ENCODE measurements at regions not wholly inside any gene's neighbourhood (a gene's known extent, or its start where the extent isn't known, plus 50 kb on each side); places are given as distances from the start of the nearest gene placed in this dataset.
"Not testable (repeated sequence)": the region's sequence is repeated elsewhere in the genome, so short reads cannot be mapped to it uniquely, and the experiment has no call there.

- no peaks in the 10 kb centered on the region for H3K4me1 ChIP-seq
- no peak overlapping the region for H3K4me3 ChIP-seq
- H3K27ac ChIP-seq, result no peak overlapping the region
- TF ChIP-seq POLR2A (IDR thresholded peaks at IDR 0.05), result no peak
- TF ChIP-seq, protein P1, sequence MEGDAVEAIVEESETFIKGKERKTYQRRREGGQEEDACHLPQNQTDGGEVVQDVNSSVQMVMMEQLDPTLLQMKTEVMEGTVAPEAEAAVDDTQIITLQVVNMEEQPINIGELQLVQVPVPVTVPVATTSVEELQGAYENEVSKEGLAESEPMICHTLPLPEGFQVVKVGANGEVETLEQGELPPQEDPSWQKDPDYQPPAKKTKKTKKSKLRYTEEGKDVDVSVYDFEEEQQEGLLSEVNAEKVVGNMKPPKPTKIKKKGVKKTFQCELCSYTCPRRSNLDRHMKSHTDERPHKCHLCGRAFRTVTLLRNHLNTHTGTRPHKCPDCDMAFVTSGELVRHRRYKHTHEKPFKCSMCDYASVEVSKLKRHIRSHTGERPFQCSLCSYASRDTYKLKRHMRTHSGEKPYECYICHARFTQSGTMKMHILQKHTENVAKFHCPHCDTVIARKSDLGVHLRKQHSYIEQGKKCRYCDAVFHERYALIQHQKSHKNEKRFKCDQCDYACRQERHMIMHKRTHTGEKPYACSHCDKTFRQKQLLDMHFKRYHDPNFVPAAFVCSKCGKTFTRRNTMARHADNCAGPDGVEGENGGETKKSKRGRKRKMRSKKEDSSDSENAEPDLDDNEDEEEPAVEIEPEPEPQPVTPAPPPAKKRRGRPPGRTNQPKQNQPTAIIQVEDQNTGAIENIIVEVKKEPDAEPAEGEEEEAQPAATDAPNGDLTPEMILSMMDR (IDR thresholded peaks at IDR 0.05), result no peak
- no peak for DNase-seq
- no peaks in the 10 kb centered on the region for H3K9me3 ChIP-seq
- no peaks in the 10 kb centered on the region for H3K27me3 ChIP-seq
- intact Hi-C loops (cut with DNase I; ENCODE audit: low total_unique reads), result no loop called here
- no peaks in the 10 kb centered on the region for H3K36me3 ChIP-seq
Measured at GRCh38 chr3:5698851-5699250, 511.3 kb downstream of the EDEM1 start.

- no peak for DNase-seq
- Histone ChIP-seq H3K36me3 (no peaks in the 10 kb centered on the region), H3K9me3 (no peaks in the 10 kb centered on the region), H3K4me1 (no peaks in the 10 kb centered on the region), H3K27me3 (no peaks in the 10 kb centered on the region), H3K27ac (no peak overlapping the region), H3K4me3 (no peak overlapping the region)
- intact Hi-C loops (cut with DNase I; ENCODE audit: low total_unique reads), result no loop called here
- TF ChIP-seq, protein P1 (IDR thresholded peaks at IDR 0.05), result no peak
- no peak for TF ChIP-seq POLR2A (IDR thresholded peaks at IDR 0.05)
Measured at GRCh38 chr3:5699313-5699712, 511.8 kb downstream of the EDEM1 start.

- intact Hi-C loops (cut with DNase I; ENCODE audit: low total_unique reads), result no loop called here
- TF ChIP-seq POLR2A (IDR thresholded peaks at IDR 0.05), result no peak
- TF ChIP-seq, protein P1 (IDR thresholded peaks at IDR 0.05), result no peak
- Histone ChIP-seq H3K4me3 (no peak overlapping the region), H3K27ac (no peak overlapping the region), H3K36me3 (no peaks in the 10 kb centered on the region), H3K9me3 (no peaks in the 10 kb centered on the region), H3K27me3 (no peaks in the 10 kb centered on the region), H3K4me1 (no peaks in the 10 kb centered on the region)
- DNase-seq, result no peak
Measured at GRCh38 chr3:5699811-5700210, 512.3 kb downstream of the EDEM1 start.

- DNase-seq; H3K27me3 ChIP-seq; H3K4me3 ChIP-seq; intact Hi-C loops (cut with DNase I; ENCODE audit: low total_unique reads); H3K4me1 ChIP-seq; H3K36me3 ChIP-seq; H3K9me3 ChIP-seq; H3K27ac ChIP-seq: not testable (repeated sequence)
Measured at GRCh38 chr3:5701005-5701404, 513.5 kb downstream of the EDEM1 start.

GRCh38 chr3:5707794-5708193 lies 520.3 kb downstream of the EDEM1 start:
- no peaks in the 10 kb centered on the region for H3K9me3 ChIP-seq
- H3K4me3 ChIP-seq, result no peak overlapping the region
- intact Hi-C loops (cut with DNase I; ENCODE audit: low total_unique reads), result no loop called here
- no peak overlapping the region for H3K27ac ChIP-seq
- no peak for DNase-seq
- TF ChIP-seq, protein P1 (IDR thresholded peaks at IDR 0.05), result no peak
- TF ChIP-seq POLR2A (IDR thresholded peaks at IDR 0.05), result no peak
- no peaks in the 10 kb centered on the region for H3K27me3 ChIP-seq
- no peaks in the 10 kb centered on the region for H3K36me3 ChIP-seq
- H3K4me1 ChIP-seq, result no peaks in the 10 kb centered on the region

DNA sequence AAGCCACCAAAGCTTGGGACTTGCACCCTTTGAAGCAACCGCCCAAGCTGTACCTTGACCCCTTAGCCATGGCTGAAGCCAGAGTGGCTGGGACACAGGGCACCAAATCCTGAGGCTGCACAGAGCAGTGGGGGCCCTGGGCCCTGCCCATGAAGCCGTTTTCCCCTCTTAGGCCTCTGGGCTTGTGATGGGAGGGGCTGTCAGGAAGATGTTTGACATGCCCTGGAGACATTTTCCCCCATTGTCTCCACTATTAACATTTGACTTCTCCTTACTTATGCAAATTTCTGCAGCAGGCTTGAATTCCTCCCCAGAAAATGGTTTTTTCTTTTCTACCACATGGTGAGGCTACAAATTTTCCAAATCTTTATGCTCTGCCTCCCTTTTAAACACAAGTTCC lies 522.2 kb downstream of the EDEM1 start:
- Histone ChIP-seq H3K36me3 (no peaks in the 10 kb centered on the region), H3K4me3 (no peak overlapping the region), H3K9me3 (no peaks in the 10 kb centered on the region), H3K27ac (no peak overlapping the region), H3K27me3 (no peaks in the 10 kb centered on the region), H3K4me1 (no peaks in the 10 kb centered on the region)
- no peak for DNase-seq
- intact Hi-C loops (cut with DNase I; ENCODE audit: low total_unique reads), result no loop called here
- no peak for TF ChIP-seq POLR2A (IDR thresholded peaks at IDR 0.05)
- TF ChIP-seq, protein P1 (IDR thresholded peaks at IDR 0.05), result no peak
